GM19438 (cell line): ENCODE measurements at regions not wholly inside any gene's neighbourhood (a gene's known extent, or its start where the extent isn't known, plus 50 kb on each side); places are given as distances from the start of the nearest gene placed in this dataset.

Experiments used
- ATAC-seq: cut with Tn5 transposase; IDR thresholded peaks from one replicate; pipeline ENCODE4 v1.9.1; 2021; ENCODE audit warnings: low read depth; ENCODE audit not compliant: unreplicated experiment

- no peak for ATAC-seq
These were observed 332.0 kb downstream of the IRS2 start for GRCh38 chr13:109454167-109454917.

DNA sequence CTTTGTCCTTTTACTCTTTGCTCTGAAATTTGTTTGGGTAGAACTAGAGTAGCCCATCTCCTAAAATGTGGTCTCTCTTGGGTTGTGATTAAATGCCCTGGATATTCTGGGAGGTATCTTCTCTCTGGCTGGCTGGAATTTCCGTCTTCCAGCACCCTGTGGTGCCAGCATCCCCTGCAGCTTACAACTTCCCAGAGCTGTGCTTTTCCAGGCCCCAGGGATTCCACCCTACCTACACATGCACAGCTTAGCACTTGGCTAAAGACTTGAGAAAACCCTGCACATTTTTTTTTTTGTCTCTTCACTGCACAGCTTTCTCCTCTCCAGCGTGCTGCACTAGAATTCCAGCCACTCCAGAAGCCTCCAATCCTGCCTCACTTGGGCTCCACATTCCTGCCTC, 334.7 kb downstream of the IRS2 start:
- ATAC-seq = no peak

- ATAC-seq = no peak
These were observed 337.8 kb downstream of the IRS2 start for GRCh38 chr13:109448629-109449028.

- no peak for ATAC-seq
These were observed 338.7 kb downstream of the IRS2 start for GRCh38 chr13:109447667-109448066.

DNA sequence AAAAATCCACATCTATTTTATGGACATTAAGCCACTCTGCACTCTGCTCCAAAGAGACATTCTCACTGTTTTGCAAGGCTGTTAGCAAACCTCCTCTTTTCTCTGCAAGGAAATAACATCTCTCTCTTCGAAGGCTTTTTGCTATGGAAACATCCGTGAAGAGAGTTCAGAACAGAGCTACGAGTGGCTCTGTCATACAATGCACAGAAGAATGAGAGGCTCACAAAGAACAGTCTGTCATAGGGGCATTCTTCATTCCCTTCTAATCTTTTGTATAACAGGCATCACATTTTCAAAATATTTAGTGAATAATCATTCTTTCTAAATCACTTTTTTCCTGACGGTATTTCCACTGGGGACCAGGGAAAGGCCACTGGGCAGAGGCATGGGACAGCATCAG, 346.1 kb downstream of the IRS2 start:
- no peak for ATAC-seq

DNA sequence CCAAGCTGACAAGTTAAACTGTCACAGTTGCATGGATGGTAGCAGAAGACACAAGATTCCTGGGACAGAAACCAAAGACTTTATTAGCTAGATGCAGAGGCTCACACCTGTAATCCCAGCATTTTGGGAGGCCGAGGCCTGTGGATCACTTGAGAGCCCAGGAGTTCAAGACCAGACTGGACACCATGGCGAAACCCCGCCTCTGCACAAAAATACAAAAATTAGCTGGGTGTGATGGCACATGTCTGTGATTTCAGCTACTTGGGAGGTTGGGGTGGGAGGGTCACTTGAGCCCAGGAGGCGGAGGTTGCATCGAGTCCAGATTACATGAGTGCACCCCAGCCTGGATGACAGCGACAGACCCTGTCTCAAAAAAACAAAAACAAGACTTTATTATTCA, 346.6 kb downstream of the IRS2 start:
- ATAC-seq = no peak

GRCh38 chr13:109436841-109437240, 349.5 kb downstream of the IRS2 start:
- ATAC-seq = no peak

DNA sequence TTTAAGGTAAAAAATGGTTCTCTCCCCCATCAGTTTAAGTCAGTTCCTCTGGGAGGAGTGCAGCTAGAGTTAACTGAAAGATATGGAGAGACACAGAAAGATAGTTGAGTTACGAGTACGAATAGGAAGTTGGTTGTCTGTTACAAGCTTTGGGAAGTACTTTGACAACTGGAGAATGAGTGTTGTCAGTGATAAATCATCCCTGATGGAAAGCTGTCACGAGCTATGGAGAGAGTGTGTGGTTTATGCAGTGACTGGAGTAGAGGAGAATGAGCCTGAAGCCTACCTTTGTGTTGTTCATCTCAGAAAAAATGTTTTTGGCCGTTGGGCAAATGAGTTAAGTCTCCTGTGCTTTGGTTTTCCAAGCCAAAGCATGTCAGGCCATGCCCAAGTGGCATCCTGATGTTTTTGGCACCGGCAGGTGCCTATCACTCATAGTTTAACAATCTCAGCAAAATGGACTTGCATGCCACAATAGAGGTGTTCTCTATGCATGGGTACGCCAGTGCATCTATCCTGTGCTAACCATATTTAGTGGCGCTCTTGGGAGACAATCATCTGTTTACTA, 350.2 kb downstream of the IRS2 start:
- ATAC-seq = no peak

DNA sequence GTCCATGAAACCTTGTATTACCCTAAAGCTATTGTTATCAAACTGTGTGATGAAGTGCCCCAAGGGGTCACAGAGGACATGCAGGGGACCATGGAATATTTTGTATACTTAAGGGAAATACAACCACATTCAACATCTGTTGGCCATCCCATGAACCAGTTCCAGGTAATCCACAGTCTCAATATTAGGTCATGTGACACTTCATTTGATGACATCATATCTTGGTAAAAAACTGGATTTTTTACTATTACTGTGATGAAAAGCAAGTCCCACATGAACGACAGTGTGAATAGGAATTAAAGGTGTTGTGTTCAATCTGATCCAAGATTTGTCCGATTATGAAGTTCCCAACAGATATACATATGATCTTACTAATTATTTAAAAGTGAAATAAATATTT, 355.2 kb downstream of the IRS2 start:
- no peak for ATAC-seq

DNA sequence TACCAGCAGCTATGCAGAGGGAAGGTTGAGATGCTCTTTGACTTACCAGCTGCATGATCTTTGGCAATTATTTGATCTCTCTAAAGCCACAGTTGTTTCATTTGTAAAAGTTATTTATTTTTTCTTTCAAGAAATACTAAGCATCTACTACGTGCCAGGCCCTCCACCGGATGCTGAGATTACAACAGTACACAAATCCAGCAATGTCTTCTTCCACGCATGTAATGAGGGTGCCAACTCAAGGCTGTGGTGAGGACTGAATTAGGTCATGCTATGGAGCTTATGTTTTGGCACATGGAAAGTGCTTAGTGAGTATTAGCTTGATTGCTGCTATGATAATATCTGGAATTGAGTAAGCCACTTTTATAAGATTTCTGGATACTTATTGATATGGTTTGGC, 358.2 kb downstream of the IRS2 start:
- no peak for ATAC-seq

DNA sequence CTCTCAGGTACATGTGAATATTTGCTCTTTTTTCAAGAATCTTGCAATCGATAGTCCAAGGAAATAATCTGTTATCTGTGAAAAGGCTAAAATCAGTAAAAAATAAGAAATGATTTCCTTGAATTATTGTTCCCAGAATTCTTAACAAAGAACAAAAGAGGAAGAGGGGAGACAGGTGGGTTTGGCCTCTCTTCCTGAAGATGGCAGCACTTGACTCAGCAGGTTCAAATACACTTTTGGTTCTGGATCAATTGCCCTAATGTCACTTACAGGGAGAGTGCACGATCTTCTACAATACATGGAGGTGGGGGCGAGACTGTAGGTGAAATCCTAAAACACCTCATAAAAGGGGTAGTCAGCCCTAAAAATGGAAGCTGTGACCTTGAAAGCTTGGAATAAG, 358.7 kb downstream of the IRS2 start:
- no peak for ATAC-seq

GRCh38 chr13:109427148-109427547, 359.2 kb downstream of the IRS2 start:
- ATAC-seq = no peak

DNA sequence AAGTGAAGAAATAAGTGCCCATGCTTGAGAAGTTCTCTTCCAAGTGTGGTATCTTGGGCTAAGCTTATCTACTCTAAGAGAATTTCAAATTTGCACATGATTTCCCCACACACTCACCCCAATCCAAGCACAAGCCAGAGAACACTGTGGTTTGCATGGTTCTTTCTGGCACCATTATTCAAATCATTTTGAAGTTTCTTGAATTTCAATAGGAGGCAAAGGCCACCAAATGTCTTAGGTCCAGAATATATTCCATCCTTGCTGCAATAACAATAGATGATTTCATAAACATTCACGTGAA, 359.7 kb downstream of the IRS2 start:
- no peak for ATAC-seq

DNA sequence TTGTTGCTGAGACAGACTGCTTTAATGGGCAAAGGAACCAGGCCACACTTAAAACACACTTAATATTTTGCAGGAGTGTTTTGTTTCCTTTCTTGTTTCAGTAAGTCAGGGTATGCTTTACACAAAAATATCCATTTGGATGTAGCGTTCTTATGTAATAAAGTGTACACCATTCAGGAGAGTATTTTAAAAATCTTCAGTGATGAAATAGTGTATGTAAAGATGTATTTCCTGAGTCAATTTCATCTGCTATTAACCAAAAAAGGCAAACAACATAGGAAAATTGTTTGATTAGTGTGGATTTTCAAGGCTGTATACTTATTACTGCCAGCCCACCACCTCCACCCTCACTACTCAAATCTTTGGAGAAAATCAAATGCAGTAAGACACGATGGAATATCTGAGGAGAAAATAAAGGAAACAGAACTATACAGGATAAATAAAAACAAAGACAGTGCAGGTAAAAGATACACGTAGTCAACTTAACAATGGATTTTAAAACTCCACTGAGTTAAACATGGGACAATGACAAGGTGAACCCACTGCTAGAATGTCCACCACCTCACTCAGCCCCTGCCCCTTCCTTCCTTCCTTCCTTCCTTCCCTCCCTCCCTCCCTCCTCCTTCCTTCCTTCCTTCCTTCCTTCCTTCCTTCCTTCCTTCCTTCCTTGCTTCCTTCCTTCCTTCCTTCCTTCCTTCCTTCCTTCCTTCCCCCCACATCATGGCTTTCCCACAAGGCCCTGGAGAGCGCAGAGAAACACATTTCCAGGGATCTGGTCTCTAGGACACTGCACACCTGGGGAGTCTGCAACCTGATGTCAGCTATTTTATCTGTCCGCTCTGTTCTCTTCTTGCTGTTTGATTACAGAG, 360.3 kb downstream of the IRS2 start:
- ATAC-seq = no peak

DNA sequence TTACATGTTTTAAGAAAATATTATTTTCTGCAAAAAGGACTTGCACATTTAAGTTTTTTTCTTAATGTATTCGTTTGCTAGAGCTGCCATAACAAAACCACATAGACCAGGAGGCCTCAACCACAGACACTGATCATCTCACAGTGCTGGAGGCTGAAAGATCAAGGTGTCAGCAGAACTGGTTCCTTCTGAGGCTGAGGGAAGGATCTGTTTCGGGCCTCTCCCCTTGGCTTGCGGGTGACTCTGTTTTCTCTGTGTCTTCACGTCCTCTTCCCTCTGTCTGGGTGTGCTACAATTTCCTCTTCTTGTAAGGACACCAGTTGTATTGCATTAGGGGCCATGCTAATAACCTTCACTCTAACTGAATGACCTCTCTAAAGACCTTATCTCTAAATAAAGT, 364.2 kb downstream of the IRS2 start:
- no peak for ATAC-seq

GRCh38 chr13:109419896-109420295, 366.5 kb downstream of the IRS2 start:
- no peak for ATAC-seq

GRCh38 chr13:109418111-109418510, 368.3 kb downstream of the IRS2 start:
- ATAC-seq = no peak

GRCh38 chr13:109416001-109416400, 370.4 kb downstream of the IRS2 start:
- no peak for ATAC-seq

DNA sequence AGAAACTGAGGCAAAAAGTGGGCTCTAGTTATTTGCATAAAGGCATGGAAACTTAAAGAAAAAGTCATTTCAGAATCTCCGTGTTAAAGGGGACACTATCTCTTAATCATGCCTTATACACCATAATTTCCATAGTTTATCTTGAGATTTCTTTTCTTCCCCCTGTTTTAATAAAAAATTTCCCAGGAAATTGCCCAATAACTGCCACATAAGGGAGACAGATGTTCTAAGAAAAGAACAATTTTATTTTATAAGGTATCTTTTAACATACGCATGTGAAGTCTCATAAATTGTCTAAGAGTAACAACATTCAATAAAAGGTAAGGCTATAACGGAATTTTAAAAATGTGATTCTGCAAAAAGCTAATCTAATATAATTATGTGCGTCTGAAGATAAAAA, 371.3 kb downstream of the IRS2 start:
- ATAC-seq = no peak

GRCh38 chr13:109412283-109412901, 374.0 kb downstream of the IRS2 start:
- no peak for ATAC-seq

- ATAC-seq = no peak
These were observed 375.5 kb downstream of the IRS2 start for GRCh38 chr13:109410868-109411267.
